ENCODE measurements at regions not wholly inside any gene's neighbourhood (a gene's known extent, or its start where the extent isn't known, plus 50 kb on each side); places are given as distances from the start of the nearest gene placed in this dataset.

GRCh38 chr3:96106701-96107100 is 707.7 kb upstream of the EPHA6 start:
- no peak for DNase-seq (ENCODE audit: low read depth in 2 of 2)
